HG03342 (cell line): ENCODE measurements at regions not wholly inside any gene's neighbourhood (a gene's known extent, or its start where the extent isn't known, plus 50 kb on each side); places are given as distances from the start of the nearest gene placed in this dataset.
A peak's percentile ranks its signal among the peaks of the same experiment; 100 is the strongest.

Experiments used
- ATAC-seq: cut with Tn5 transposase; IDR thresholded peaks from one replicate; pipeline ENCODE4 v1.9.1; 2021; ENCODE audit warnings: mild to moderate bottlenecking, moderate library complexity; ENCODE audit not compliant: unreplicated experiment

DNA sequence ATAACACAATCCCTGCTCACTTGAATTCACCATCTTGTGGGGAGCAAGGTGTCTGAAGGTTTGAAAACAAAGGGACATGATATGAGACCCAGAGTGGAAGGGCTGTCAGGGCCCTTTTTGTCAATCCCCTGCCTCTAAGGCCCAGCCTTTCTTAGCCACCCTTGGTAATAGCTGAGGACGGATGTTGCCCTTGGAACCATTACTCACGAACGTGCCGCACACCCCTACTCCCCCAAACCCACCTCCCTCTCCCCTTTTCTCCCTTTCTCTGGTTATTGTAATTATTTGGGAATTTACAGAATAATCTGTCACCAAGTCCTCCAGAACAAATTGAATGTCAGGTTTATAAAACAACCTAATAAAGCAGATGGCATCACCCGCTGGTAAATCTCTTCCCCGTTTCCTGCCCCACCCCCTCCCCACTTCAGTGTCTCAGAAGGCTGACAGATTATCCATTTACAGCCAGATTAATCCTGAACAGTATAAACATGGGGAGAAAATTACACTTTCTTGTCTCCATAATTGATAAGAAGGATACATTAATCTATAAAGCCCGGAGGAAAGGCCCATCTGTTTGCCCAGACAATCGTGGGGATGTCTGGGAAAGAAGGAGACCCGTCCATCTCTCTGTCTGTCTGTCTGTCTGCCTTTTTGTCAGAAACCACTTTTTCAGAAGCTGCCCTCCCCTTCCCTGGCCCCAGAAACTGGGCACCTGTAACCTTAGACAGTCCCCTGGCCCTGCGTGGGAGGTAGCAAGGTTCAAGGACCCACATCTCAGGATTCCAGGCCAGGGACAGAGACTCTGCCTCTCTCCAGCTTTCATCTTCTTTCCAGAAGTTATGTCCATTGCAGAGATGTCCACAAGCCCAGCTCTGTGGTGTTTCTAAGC is 60.6 kb upstream of the CD34 start:
- ATAC-seq: no peak

DNA sequence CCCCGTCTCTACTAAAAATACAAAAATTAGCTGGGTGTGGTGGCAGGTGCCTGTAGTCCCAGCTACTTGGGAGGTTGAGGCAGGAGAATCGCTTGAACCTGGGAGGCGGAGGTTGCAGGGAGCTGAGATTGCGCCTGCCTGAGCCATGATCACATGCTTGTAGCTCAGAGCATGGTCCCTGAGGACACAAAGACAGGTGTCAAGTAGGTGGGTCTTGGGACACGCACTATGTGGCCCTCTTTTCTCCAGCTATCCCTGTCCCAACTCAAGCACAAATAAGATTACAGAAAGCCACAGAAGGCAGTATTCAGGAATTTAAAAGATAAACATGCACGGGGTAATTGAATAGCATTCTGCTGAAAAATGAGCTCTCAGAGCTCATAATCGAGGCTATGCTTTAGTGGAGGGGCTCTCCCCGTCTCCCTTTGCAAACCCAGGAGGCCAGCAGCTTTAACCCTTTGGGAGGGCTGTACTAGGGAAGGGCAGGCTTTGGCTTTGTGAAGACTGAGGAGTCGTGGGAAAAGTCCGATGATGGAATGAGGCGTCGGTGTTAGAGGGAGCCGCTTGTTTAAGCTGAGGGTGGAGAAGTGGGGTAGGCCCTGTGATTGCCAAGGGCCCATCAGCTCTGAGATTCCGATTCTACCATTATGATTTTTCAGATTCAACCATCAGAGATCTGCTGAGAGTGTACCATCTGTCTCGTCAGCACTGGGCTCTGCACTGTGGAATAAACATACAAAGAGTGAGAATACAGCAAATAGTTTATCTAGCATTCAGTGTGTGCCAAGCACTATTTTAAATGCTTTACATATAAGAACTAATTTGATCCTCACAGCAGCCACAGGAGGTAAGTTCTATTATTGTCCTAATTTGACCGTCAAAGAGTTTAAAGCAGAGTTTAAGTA is 59.7 kb upstream of the CD34 start:
- no peak for ATAC-seq

DNA sequence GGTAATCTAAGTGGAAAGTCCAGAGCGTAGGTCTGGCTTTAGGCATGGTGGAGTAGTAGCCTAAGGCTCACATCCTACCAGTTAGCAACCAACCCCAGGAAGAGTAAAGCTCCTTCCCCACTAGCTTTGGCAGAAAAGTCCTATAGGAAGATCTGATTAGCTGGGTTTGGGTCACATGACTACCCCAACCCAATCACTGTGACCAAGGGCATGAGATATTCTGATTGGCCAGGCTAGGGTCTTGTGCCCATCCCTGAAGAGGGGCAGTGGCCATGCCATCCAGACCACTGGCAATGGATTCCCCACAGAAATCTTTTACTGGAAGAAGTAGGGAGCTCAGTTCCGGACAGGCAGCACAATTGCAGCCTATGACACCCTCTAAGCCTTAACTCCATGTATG is 58.6 kb upstream of the CD34 start:
- no peak for ATAC-seq

- no peak for ATAC-seq
These were observed 57.6 kb upstream of the CD34 start for GRCh38 chr1:207968521-207969009.

- ATAC-seq: no peak
These were observed 56.8 kb upstream of the CD34 start for GRCh38 chr1:207967703-207968102.

DNA sequence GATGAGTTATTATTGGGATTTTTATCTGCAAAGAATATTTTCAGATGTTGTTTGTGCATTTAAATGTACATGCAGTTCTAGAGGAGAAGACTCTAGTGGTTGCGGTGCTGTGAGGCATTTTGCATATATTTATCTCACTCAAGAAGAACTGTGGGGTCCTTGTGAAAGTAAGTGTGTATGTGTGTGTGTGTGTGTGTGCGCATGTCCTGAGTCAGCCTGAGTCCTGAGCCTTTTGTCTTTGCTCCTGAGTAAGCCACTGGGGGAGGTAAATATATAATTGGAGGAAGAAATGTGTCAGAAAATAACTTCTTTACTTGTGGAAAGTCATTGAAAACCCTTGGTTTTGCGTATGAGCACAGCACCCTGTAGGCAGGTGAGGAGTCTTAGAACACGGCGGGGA is 55.6 kb upstream of the CD34 start:
- ATAC-seq: no peak

GRCh38 chr1:207965392-207966387 is 54.8 kb upstream of the CD34 start:
- ATAC-seq: no peak

GRCh38 chr1:207964195-207964966 is 53.5 kb upstream of the CD34 start:
- no peak for ATAC-seq

GRCh38 chr1:207963427-207964194 is 52.7 kb upstream of the CD34 start:
- peak; percentile 82 for ATAC-seq

DNA sequence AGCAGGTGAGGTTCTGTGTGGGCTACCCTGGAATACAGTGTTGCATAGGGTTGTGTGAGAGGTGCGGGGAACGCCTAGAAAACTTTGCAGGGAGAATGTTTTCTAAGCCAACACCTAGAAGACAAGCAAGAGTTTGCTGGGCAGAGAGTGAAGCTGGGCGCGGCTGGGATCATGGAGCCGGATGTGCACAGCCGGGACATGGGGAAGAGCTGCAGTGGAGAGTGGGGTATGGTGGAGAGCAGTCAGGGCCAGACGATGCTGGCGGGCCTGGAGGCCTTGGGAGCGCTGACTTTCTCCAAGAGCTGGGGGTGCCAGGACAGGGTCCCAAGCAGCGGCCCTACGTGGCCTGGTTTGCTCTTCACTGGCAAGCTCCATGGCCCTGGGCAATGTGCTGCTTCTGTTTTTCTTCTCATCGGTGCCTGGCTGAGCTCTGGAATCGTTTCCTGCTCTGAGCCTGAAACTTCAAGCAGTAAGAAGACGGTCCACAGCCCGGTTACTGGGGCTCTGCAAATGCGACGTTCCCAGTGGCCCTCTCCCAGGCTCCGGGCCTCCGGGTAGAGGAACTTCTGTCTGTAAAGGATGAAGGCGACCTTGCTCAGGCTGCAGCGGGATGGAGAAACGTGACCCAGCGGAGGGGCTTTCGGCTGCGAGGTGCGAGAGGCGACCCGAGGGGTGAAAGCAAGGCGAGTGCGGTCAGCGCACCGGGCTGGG is 51.9 kb upstream of the CD34 start:
- ATAC-seq: peak; percentile 26
